ENCODE measurements at regions not wholly inside any gene's neighbourhood (a gene's known extent, or its start where the extent isn't known, plus 50 kb on each side); places are given as distances from the start of the nearest gene placed in this dataset.
"Not testable (repeated sequence)": the region's sequence is repeated elsewhere in the genome, so short reads cannot be mapped to it uniquely, and the experiment has no call there.

- no peak for TF ChIP-seq HOXB5 (CRISPR knock-in tag; IDR thresholded peaks at IDR 0.05)
- no peak for TF ChIP-seq HEYL (CRISPR knock-in tag; IDR thresholded peaks at IDR 0.05)
- no peak for TF ChIP-seq FOXS1 (CRISPR knock-in tag; IDR thresholded peaks at IDR 0.05)
Observed at GRCh38 chr15:38795471-38796245, 231.0 kb upstream of the RASGRP1 start (continued).

DNA sequence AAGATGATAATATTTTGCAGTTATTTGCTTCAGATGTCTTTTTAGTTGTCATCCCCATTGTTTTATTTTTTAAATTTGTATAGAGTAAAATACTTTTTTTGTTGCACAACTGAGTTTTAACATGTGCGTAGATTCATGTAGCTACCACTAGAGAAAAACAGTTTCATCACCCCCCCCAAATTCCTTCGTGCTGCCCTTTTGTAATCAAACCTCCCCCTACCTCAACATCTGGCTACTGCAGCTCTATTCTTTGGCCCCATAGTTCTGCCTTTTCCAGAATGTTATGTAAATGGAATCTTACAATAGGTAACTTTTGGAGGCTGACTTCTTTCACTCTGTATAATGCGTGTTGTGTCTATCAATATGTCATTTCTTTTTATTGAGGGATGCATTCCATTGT, 232.0 kb upstream of the RASGRP1 start:
- Histone ChIP-seq H3K4me1 (no peaks in the 10 kb centered on the region), H3K9me3 (no peaks in the 10 kb centered on the region), H3K4me3 (no peak overlapping the region), H3K27ac (no peak overlapping the region), H3K4me2 (no peak overlapping the region)
- no peak for DNase-seq (ENCODE audit: low read depth in 1 of 2, low spot score in 1 of 2)
- no peak for FAIRE-seq
- 69% methylated on average over 3 of the region's 3 CpGs for WGBS (ENCODE audit: missing lambda C conversion rate)
- no peak for ATAC-seq
- ChIA-PET POLR2A (no interaction called here), CTCF (no interaction called here)
- TF ChIP-seq HMGXB4 (CRISPR knock-in tag; IDR thresholded peaks at IDR 0.05; ENCODE audit: borderline replicate concordance) (no peak), MAX (IDR thresholded peaks at IDR 0.05) (no peak), SREBF2 (IDR thresholded peaks at IDR 0.05) (no peak), TFCP2L1 (CRISPR knock-in tag; IDR thresholded peaks at IDR 0.05) (no peak), NPAS2 (CRISPR knock-in tag; IDR thresholded peaks at IDR 0.05; ENCODE audit: borderline replicate concordance) (no peak), HDAC2 (IDR thresholded peaks at IDR 0.05) (no peak), TP53 (CRISPR knock-in tag; IDR thresholded peaks at IDR 0.05) (no peak), HEYL (CRISPR knock-in tag; IDR thresholded peaks at IDR 0.05) (no peak), NR3C1 (IDR thresholded peaks at IDR 0.05) (no peak), FOXS1 (CRISPR knock-in tag; IDR thresholded peaks at IDR 0.05) (no peak), BHLHE40 (IDR thresholded peaks at IDR 0.05; ENCODE audit: low read depth, low read length) (no peak), ZFP36 (IDR thresholded peaks at IDR 0.05; ENCODE audit: borderline replicate concordance, partially characterized antibody) (no peak), RNF2 (IDR thresholded peaks at IDR 0.05; ENCODE audit: borderline replicate concordance, low read depth) (no peak)
- TF ChIP-seq, protein P1, sequence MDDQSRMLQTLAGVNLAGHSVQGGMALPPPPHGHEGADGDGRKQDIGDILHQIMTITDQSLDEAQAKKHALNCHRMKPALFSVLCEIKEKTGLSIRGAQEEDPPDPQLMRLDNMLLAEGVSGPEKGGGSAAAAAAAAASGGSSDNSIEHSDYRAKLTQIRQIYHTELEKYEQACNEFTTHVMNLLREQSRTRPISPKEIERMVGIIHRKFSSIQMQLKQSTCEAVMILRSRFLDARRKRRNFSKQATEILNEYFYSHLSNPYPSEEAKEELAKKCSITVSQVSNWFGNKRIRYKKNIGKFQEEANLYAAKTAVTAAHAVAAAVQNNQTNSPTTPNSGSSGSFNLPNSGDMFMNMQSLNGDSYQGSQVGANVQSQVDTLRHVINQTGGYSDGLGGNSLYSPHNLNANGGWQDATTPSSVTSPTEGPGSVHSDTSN (IDR thresholded peaks at IDR 0.05): no peak

GRCh38 chr15:38797506-38797905, 232.9 kb upstream of the RASGRP1 start:
- 25% methylated on average over 4 of the region's 4 CpGs for WGBS (ENCODE audit: missing lambda C conversion rate)

GRCh38 chr15:38799202-38799601, 234.6 kb upstream of the RASGRP1 start:
- H3K9me3 ChIP-seq; H3K4me1 ChIP-seq; DNase-seq (ENCODE audit: low read depth in 1 of 2, low spot score in 1 of 2); ATAC-seq; H3K4me2 ChIP-seq; CTCF ChIA-PET; H3K27ac ChIP-seq; FAIRE-seq; H3K4me3 ChIP-seq; POLR2A ChIA-PET: not testable (repeated sequence)
- 30% methylated on average over 5 of the region's 5 CpGs for WGBS (ENCODE audit: missing lambda C conversion rate)

More at GRCh38 chr15:38797506-38797905, 232.9 kb upstream of the RASGRP1 start:
- ATAC-seq; H3K27ac ChIP-seq; H3K4me1 ChIP-seq; H3K4me3 ChIP-seq; FAIRE-seq; POLR2A ChIA-PET; H3K4me2 ChIP-seq; DNase-seq (ENCODE audit: low read depth in 1 of 2, low spot score in 1 of 2); CTCF ChIA-PET; H3K9me3 ChIP-seq: not testable (repeated sequence)

GRCh38 chr15:38809621-38810020, 245.0 kb upstream of the RASGRP1 start:
- ATAC-seq (no peak), FAIRE-seq (no peak), DNase-seq (ENCODE audit: low read depth in 1 of 2, low spot score in 1 of 2) (no peak)
- H3K4me2 ChIP-seq: no peak overlapping the region
- ChIA-PET CTCF (no interaction called here), POLR2A (no interaction called here)
- H3K4me1 ChIP-seq: no peaks in the 10 kb centered on the region
- no peaks in the 10 kb centered on the region for H3K9me3 ChIP-seq
- no peak overlapping the region for H3K4me3 ChIP-seq
- no peak overlapping the region for H3K27ac ChIP-seq
- TF ChIP-seq KDM5A (IDR thresholded peaks at IDR 0.05) (no peak), SREBF2 (IDR thresholded peaks at IDR 0.05) (no peak), ZFP36 (IDR thresholded peaks at IDR 0.05; ENCODE audit: borderline replicate concordance, partially characterized antibody) (no peak), CBX2 (IDR thresholded peaks at IDR 0.05; ENCODE audit: borderline replicate concordance, low read depth) (no peak), USF2 (IDR thresholded peaks at IDR 0.05) (no peak), HOXB13 (CRISPR knock-in tag; IDR thresholded peaks at IDR 0.05; ENCODE audit: low read depth) (no peak), HOXA7 (CRISPR knock-in tag; IDR thresholded peaks at IDR 0.05) (no peak), CHD4 (IDR thresholded peaks at IDR 0.05; ENCODE audit: borderline replicate concordance) (no peak), RAD21 (conservative IDR thresholded peaks at IDR 0.05 in 1 of 2, IDR thresholded peaks at IDR 0.05 in 1 of 2) (no peak), CEBPB (IDR thresholded peaks at IDR 0.05) (no peak), EHMT2 (IDR thresholded peaks at IDR 0.05; ENCODE audit: low read depth) (no peak), POLR2A (IDR thresholded peaks at IDR 0.05; ENCODE audit: low read length) (no peak)
- TF ChIP-seq, protein P1 (IDR thresholded peaks at IDR 0.05): no peak

All from A549 (cell line).